Loucy (cell line): ENCODE measurements at regions not wholly inside any gene's neighbourhood (a gene's known extent, or its start where the extent isn't known, plus 50 kb on each side); places are given as distances from the start of the nearest gene placed in this dataset.

Experiments used
- CTCF ChIP-seq: fragments of 200-600 bp; sonication (generic); conservative IDR thresholded peaks from 2 replicates; pipeline ENCODE4 v1.5.1; 2014; ENCODE audit warnings: mild to moderate bottlenecking, antibody characterized with exemption, low read length
- EZH2phosphoT487 ChIP-seq: fragments of 200-600 bp; IDR thresholded peaks from 2 replicates; pipeline ENCODE4 v1.6.1; 2018; ENCODE audit warnings: antibody characterized with exemption, mild to moderate bottlenecking, moderate library complexity, borderline replicate concordance

GRCh38 chr14:28052251-28052650 is 714.3 kb upstream of the FOXG1 start:
- TF ChIP-seq CTCF: no peak
- TF ChIP-seq EZH2phosphoT487: no peak
